Astrocyte (in vitro differentiated cells and primary cell): ENCODE measurements at regions not wholly inside any gene's neighbourhood (a gene's known extent, or its start where the extent isn't known, plus 50 kb on each side); places are given as distances from the start of the nearest gene placed in this dataset.
"Not testable (repeated sequence)": the region's sequence is repeated elsewhere in the genome, so short reads cannot be mapped to it uniquely, and the experiment has no call there.

Source experiments
- DNase-seq: peaks from one replicate; pipeline ENCODE4 v3.0.0-alpha.2; 2010; ENCODE audit warnings: low read depth
- FAIRE-seq: peaks from 2 replicates; lab custom pipeline; 2011; peaks lifted over from hg19 to GRCh38; lab: Jason Lieb, UNC
- H2AFZ ChIP-seq: 2 replicates; pipeline ENCODE4 v1.6.0; 2012; ENCODE audit warnings: low read depth, low read length, inconsistent platforms
- H3K27ac ChIP-seq: 2 replicates; pipeline ENCODE4 v1.5.1; 2011; ENCODE audit warnings: low read depth, low read length, inconsistent platforms
- H3K27me3 ChIP-seq: 2 replicates; pipeline ENCODE4 v1.6.0; 2011; ENCODE audit warnings: low read length, inconsistent platforms; ENCODE audit not compliant: insufficient read depth
- H3K36me3 ChIP-seq: 2 replicates; pipeline ENCODE4 v1.5.1; 2011; ENCODE audit warnings: low read length, inconsistent platforms; ENCODE audit not compliant: insufficient read depth
- H3K4me1 ChIP-seq: 2 replicates; pipeline ENCODE4 v1.5.1; 2011; ENCODE audit warnings: low read length, inconsistent platforms; ENCODE audit not compliant: insufficient read depth
- H3K4me2 ChIP-seq: 2 replicates; pipeline ENCODE4 v1.6.0; 2012; ENCODE audit warnings: low read length, inconsistent platforms
- H3K4me3 ChIP-seq: 2 replicates; pipeline ENCODE4 v1.5.1; 2011; ENCODE audit warnings: low read depth, mild to moderate bottlenecking, low read length, inconsistent platforms; ENCODE audit not compliant: insufficient read depth
- H3K79me2 ChIP-seq: 2 replicates; pipeline ENCODE4 v1.6.0; 2012; ENCODE audit warnings: mild to moderate bottlenecking, low read length, inconsistent platforms; ENCODE audit not compliant: insufficient read depth
- H3K9ac ChIP-seq: 2 replicates; pipeline ENCODE4 v1.6.0; 2012; ENCODE audit warnings: mild to moderate bottlenecking, low read length, inconsistent platforms
- H3K9me3 ChIP-seq: 2 replicates; pipeline ENCODE4 v1.5.1; 2012; ENCODE audit warnings: low read depth, mild to moderate bottlenecking, low read length, inconsistent platforms; ENCODE audit not compliant: insufficient read depth
- H4K20me1 ChIP-seq: 2 replicates; pipeline ENCODE4 v1.6.0; 2012; ENCODE audit warnings: low read length, inconsistent platforms; ENCODE audit not compliant: insufficient read depth
- H3K27ac Mint-ChIP-seq: one replicate; pipeline ENCODE4 v1.8.0; 2021; ENCODE audit warnings: mild to moderate bottlenecking, mixed read lengths; ENCODE audit not compliant: unreplicated experiment
- H3K27me3 Mint-ChIP-seq: one replicate; pipeline ENCODE4 v1.8.0; 2021; ENCODE audit warnings: low read depth, mixed read lengths; ENCODE audit not compliant: unreplicated experiment
- H3K36me3 Mint-ChIP-seq: one replicate; pipeline ENCODE4 v1.8.0; 2021; ENCODE audit warnings: low read depth, mixed read lengths; ENCODE audit not compliant: unreplicated experiment
- H3K4me1 Mint-ChIP-seq: one replicate; pipeline ENCODE4 v1.8.0; 2021; ENCODE audit warnings: low read depth, mixed read lengths; ENCODE audit not compliant: unreplicated experiment
- H3K4me3 Mint-ChIP-seq: one replicate; pipeline ENCODE4 v1.8.0; 2021; ENCODE audit warnings: mild to moderate bottlenecking, moderate library complexity, mixed read lengths; ENCODE audit not compliant: unreplicated experiment
- H3K9me3 Mint-ChIP-seq: one replicate; pipeline ENCODE4 v1.8.0; 2021; ENCODE audit warnings: mild to moderate bottlenecking, mixed read lengths; ENCODE audit not compliant: unreplicated experiment
- EZH2 ChIP-seq: IDR thresholded peaks from 2 replicates; pipeline ENCODE4 v1.6.1; 2012; ENCODE audit warnings: mild to moderate bottlenecking, low read length, inconsistent platforms; ENCODE audit not compliant: insufficient read depth
- TF ChIP-seq, protein P1 (sequence below): IDR thresholded peaks from 2 replicates; pipeline ENCODE4 v1.5.1; 2011; ENCODE audit warnings: low read depth, mild to moderate bottlenecking, inconsistent platforms, low read length, moderate library complexity; ENCODE audit not compliant: insufficient read depth

DNA sequence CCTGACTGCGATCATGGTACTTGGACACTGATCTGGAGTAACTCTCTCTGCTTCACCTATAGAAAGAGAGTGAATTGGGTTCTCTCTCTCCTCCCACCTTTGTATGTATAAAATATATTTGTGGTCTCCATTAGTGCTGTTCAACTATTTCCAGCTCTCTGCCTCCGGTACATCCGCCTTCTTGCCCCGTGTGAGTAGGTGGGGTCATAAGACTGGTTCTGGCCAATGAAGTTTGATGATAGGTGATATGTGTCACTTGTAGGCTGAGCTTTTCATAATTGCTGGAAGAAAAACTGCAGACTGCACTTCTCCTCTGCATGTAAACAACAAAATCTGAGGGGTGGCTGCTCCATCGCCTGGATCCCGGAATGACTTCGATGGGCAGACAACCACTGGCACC lies 210.4 kb downstream of the EXOC5 start:
- Histone ChIP-seq H4K20me1 (no peaks in the 10 kb centered on the region), H3K9me3 (no peaks in the 10 kb centered on the region), H3K9ac (no peak overlapping the region), H3K79me2 (no peaks in the 10 kb centered on the region), H3K4me1 (no peaks in the 10 kb centered on the region), H3K27ac (no peak overlapping the region), H3K4me3 (no peak overlapping the region), H3K27me3 (no peaks in the 10 kb centered on the region), H3K4me2 (no peak overlapping the region), H2AFZ (no peak overlapping the region), H3K36me3 (no peaks in the 10 kb centered on the region)
- H3K9me3 Mint-ChIP-seq: no peaks in the 10 kb centered on the region
- TF ChIP-seq, protein P1, sequence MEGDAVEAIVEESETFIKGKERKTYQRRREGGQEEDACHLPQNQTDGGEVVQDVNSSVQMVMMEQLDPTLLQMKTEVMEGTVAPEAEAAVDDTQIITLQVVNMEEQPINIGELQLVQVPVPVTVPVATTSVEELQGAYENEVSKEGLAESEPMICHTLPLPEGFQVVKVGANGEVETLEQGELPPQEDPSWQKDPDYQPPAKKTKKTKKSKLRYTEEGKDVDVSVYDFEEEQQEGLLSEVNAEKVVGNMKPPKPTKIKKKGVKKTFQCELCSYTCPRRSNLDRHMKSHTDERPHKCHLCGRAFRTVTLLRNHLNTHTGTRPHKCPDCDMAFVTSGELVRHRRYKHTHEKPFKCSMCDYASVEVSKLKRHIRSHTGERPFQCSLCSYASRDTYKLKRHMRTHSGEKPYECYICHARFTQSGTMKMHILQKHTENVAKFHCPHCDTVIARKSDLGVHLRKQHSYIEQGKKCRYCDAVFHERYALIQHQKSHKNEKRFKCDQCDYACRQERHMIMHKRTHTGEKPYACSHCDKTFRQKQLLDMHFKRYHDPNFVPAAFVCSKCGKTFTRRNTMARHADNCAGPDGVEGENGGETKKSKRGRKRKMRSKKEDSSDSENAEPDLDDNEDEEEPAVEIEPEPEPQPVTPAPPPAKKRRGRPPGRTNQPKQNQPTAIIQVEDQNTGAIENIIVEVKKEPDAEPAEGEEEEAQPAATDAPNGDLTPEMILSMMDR: no peak
- TF ChIP-seq EZH2: no peak
- H3K4me3 Mint-ChIP-seq: no peak overlapping the region
- peaks cover 16% of the 10 kb centered on the region for H3K27me3 Mint-ChIP-seq
- no peak overlapping the region for H3K27ac Mint-ChIP-seq
- H3K4me1 Mint-ChIP-seq: peaks cover 7% of the 10 kb centered on the region
- FAIRE-seq: no peak
- H3K36me3 Mint-ChIP-seq: no peaks in the 10 kb centered on the region
- DNase-seq: no peak

DNA sequence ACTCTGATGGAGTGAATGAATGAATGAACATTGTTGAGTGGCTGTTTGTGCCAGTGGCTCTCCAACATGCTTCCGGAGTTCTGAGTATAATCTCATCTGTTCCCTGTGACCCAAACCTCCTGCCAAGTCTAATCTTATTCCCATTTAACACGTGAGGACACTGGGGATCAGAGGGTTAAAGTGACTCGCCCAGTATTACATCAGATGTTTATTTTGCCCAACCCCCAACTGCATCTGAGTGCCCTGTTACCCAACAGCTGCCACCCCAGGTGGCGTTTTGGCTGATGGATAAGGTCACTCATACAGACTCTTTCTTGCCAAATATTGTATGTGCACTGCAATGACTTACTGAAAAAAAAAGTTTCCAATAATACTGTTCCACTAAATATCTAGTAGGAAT lies 210.9 kb downstream of the EXOC5 start:
- H3K79me2 ChIP-seq: no peaks in the 10 kb centered on the region
- H3K9me3 ChIP-seq: no peaks in the 10 kb centered on the region
- peaks cover 7% of the 10 kb centered on the region for H3K4me1 Mint-ChIP-seq
- no peaks in the 10 kb centered on the region for H4K20me1 ChIP-seq
- H3K36me3 ChIP-seq: no peaks in the 10 kb centered on the region
- H2AFZ ChIP-seq: no peak overlapping the region
- no peak for TF ChIP-seq EZH2
- TF ChIP-seq, protein P1: no peak
- peak overlapping the region; percentile 1 for H3K27ac Mint-ChIP-seq
- FAIRE-seq: no peak
- no peak overlapping the region for H3K9ac ChIP-seq
- H3K4me2 ChIP-seq: no peak overlapping the region
- no peak overlapping the region for H3K27ac ChIP-seq
- H3K4me3 ChIP-seq: no peak overlapping the region
- no peaks in the 10 kb centered on the region for H3K36me3 Mint-ChIP-seq
- no peaks in the 10 kb centered on the region for H3K4me1 ChIP-seq
- no peaks in the 10 kb centered on the region for H3K9me3 Mint-ChIP-seq
- no peaks in the 10 kb centered on the region for H3K27me3 ChIP-seq
- no peak overlapping the region for H3K4me3 Mint-ChIP-seq
- peaks cover 16% of the 10 kb centered on the region for H3K27me3 Mint-ChIP-seq
- no peak for DNase-seq

DNA sequence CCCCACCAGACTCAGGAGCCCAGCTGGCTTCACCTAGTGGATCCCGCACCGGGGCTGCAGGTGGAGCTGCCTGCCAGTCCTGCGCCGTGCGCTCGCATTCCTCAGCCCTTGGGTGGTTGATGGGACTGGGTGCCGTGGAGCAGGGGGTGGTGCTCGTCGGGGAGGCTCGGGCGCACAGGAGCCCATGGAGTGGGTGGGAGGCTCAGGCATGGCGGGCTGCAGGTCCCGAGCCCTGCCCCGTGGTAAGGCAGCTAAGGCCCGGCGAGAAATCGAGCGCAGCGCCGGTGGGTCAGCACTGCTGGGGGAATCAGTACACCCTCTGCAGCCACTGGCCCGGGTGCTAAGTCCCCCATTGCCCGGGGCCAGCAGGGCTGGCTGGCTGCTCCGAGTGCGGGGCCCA lies 212.2 kb downstream of the EXOC5 start:
- H3K4me2 ChIP-seq, H3K79me2 ChIP-seq, H3K27ac Mint-ChIP-seq, DNase-seq, H3K4me3 ChIP-seq, H2AFZ ChIP-seq, H3K4me1 ChIP-seq, H3K27ac ChIP-seq, H3K4me3 Mint-ChIP-seq, H4K20me1 ChIP-seq, H3K27me3 ChIP-seq, FAIRE-seq, H3K9me3 ChIP-seq, H3K9ac ChIP-seq, H3K9me3 Mint-ChIP-seq, H3K36me3 ChIP-seq, H3K36me3 Mint-ChIP-seq, H3K4me1 Mint-ChIP-seq: not testable (repeated sequence)
- H3K27me3 Mint-ChIP-seq: peaks cover 12% of the 10 kb centered on the region
